Effector CD8-positive, alpha-beta T cell (primary cell): ENCODE measurements at regions not wholly inside any gene's neighbourhood (a gene's known extent, or its start where the extent isn't known, plus 50 kb on each side); places are given as distances from the start of the nearest gene placed in this dataset.
"Not testable (repeated sequence)": the region's sequence is repeated elsewhere in the genome, so short reads cannot be mapped to it uniquely, and the experiment has no call there.

Experiments used
- DNase-seq: peaks from one replicate; lab custom pipeline; 2025; lab: John Stamatoyannopoulos, UW

- DNase-seq = no peak
These were observed 1394.7 kb downstream of the BRD1 start for GRCh38 chr22:48432781-48433518.

- DNase-seq = no peak
These were observed 1395.9 kb downstream of the BRD1 start for GRCh38 chr22:48431536-48432315.

- DNase-seq = no peak
These were observed 1396.7 kb downstream of the BRD1 start for GRCh38 chr22:48431014-48431413.

GRCh38 chr22:48429446-48430020 lies 1398.1 kb downstream of the BRD1 start:
- DNase-seq = no peak

- no peak for DNase-seq
These were observed 1398.9 kb downstream of the BRD1 start for GRCh38 chr22:48428631-48429371.

- DNase-seq = no peak
These were observed 1399.9 kb downstream of the BRD1 start for GRCh38 chr22:48427731-48428211.

- DNase-seq = no peak
These were observed 1401.0 kb downstream of the BRD1 start for GRCh38 chr22:48426466-48427380.

GRCh38 chr22:48425641-48426040 lies 1402.0 kb downstream of the BRD1 start:
- no peak for DNase-seq

GRCh38 chr22:48425091-48425506 lies 1402.6 kb downstream of the BRD1 start:
- DNase-seq = no peak

- DNase-seq = no peak
These were observed 1403.0 kb downstream of the BRD1 start for GRCh38 chr22:48424661-48425060.

GRCh38 chr22:48424201-48424627 lies 1403.5 kb downstream of the BRD1 start:
- DNase-seq = no peak

GRCh38 chr22:48423481-48423911 lies 1404.2 kb downstream of the BRD1 start:
- no peak for DNase-seq

GRCh38 chr22:48422900-48423480 lies 1404.7 kb downstream of the BRD1 start:
- DNase-seq = no peak

GRCh38 chr22:48418831-48419230 lies 1408.8 kb downstream of the BRD1 start:
- no peak for DNase-seq

GRCh38 chr22:48417225-48418070 lies 1410.2 kb downstream of the BRD1 start:
- no peak for DNase-seq

- no peak for DNase-seq
These were observed 1411.1 kb downstream of the BRD1 start for GRCh38 chr22:48416396-48417224.

- no peak for DNase-seq
These were observed 1412.2 kb downstream of the BRD1 start for GRCh38 chr22:48415520-48415919.

GRCh38 chr22:48414651-48415050 lies 1413.0 kb downstream of the BRD1 start:
- DNase-seq = no peak

- DNase-seq = not testable (repeated sequence)
These were observed 1414.7 kb downstream of the BRD1 start for GRCh38 chr22:48412931-48413330.
